ENCODE measurements at regions not wholly inside any gene's neighbourhood (a gene's known extent, or its start where the extent isn't known, plus 50 kb on each side); places are given as distances from the start of the nearest gene placed in this dataset.

GRCh38 chr9:73597771-73598170, 446.1 kb downstream of the ANXA1 start:
- H3K9me3 ChIP-seq (ENCODE audit: control insufficient read depth, insufficient read depth, low read length) = no peaks in the 10 kb centered on the region
- no peak overlapping the region for H3K4me3 ChIP-seq (ENCODE audit: low read length)
- H3K9me2 ChIP-seq (replicated peaks; ENCODE audit: control insufficient read depth, low read length) = no peaks in the 10 kb centered on the region
- no peaks in the 10 kb centered on the region for H3K36me3 ChIP-seq (ENCODE audit: control insufficient read depth, low read length)
- H3F3A ChIP-seq (ENCODE audit: control insufficient read depth, insufficient read depth) = no peaks in the 10 kb centered on the region
- H3K27me3 ChIP-seq (ENCODE audit: control insufficient read depth, low read length) = no peaks in the 10 kb centered on the region
- H3K4me1 ChIP-seq (ENCODE audit: control insufficient read depth, low read length) = no peaks in the 10 kb centered on the region
- H4K20me1 ChIP-seq (ENCODE audit: control insufficient read depth, insufficient read depth, low read depth, low read length) = no peaks in the 10 kb centered on the region
- no peak overlapping the region for H3K4me2 ChIP-seq (ENCODE audit: low read length)
- no peaks in the 10 kb centered on the region for H3K79me2 ChIP-seq (ENCODE audit: control insufficient read depth, low read length)
- TF ChIP-seq EZH2phosphoT487 (IDR thresholded peaks at IDR 0.05; ENCODE audit: borderline replicate concordance, low read length) (no peak), CTCF (IDR thresholded peaks at IDR 0.05; ENCODE audit: low read depth, low read length, poor library complexity, severe bottlenecking) (no peak)
- no peak overlapping the region for H3K27ac ChIP-seq (ENCODE audit: low read depth, low read length)

GRCh38 chr9:73609381-73609780, 457.7 kb downstream of the ANXA1 start:
- no peaks in the 10 kb centered on the region for H3K9me2 ChIP-seq (replicated peaks; ENCODE audit: control insufficient read depth, low read length)
- H3K4me2 ChIP-seq (ENCODE audit: low read length) = no peak overlapping the region
- H3K27ac ChIP-seq (ENCODE audit: low read depth, low read length) = no peak overlapping the region
- no peaks in the 10 kb centered on the region for H3K27me3 ChIP-seq (ENCODE audit: control insufficient read depth, low read length)
- no peaks in the 10 kb centered on the region for H4K20me1 ChIP-seq (ENCODE audit: control insufficient read depth, insufficient read depth, low read depth, low read length)
- no peak for TF ChIP-seq EZH2phosphoT487 (IDR thresholded peaks at IDR 0.05; ENCODE audit: borderline replicate concordance, low read length)
- TF ChIP-seq CTCF (IDR thresholded peaks at IDR 0.05; ENCODE audit: low read depth, low read length, poor library complexity, severe bottlenecking) = no peak
- no peaks in the 10 kb centered on the region for H3K36me3 ChIP-seq (ENCODE audit: control insufficient read depth, low read length)
- H3F3A ChIP-seq (ENCODE audit: control insufficient read depth, insufficient read depth) = no peaks in the 10 kb centered on the region
- no peaks in the 10 kb centered on the region for H3K9me3 ChIP-seq (ENCODE audit: control insufficient read depth, insufficient read depth, low read length)
- no peak overlapping the region for H3K4me3 ChIP-seq (ENCODE audit: low read length)
- H3K4me1 ChIP-seq (ENCODE audit: control insufficient read depth, low read length) = no peaks in the 10 kb centered on the region
- H3K79me2 ChIP-seq (ENCODE audit: control insufficient read depth, low read length) = no peaks in the 10 kb centered on the region

- no peaks in the 10 kb centered on the region for H3K9me2 ChIP-seq (replicated peaks; ENCODE audit: control insufficient read depth, low read length)
- no peaks in the 10 kb centered on the region for H3K27me3 ChIP-seq (ENCODE audit: control insufficient read depth, low read length)
- no peaks in the 10 kb centered on the region for H3F3A ChIP-seq (ENCODE audit: control insufficient read depth, insufficient read depth)
- H3K27ac ChIP-seq (ENCODE audit: low read depth, low read length) = no peak overlapping the region
- H3K79me2 ChIP-seq (ENCODE audit: control insufficient read depth, low read length) = no peaks in the 10 kb centered on the region
- no peak overlapping the region for H3K4me3 ChIP-seq (ENCODE audit: low read length)
- H3K4me2 ChIP-seq (ENCODE audit: low read length) = no peak overlapping the region
- H3K4me1 ChIP-seq (ENCODE audit: control insufficient read depth, low read length) = no peaks in the 10 kb centered on the region
- TF ChIP-seq EZH2phosphoT487 (IDR thresholded peaks at IDR 0.05; ENCODE audit: borderline replicate concordance, low read length) (no peak), CTCF (IDR thresholded peaks at IDR 0.05; ENCODE audit: low read depth, low read length, poor library complexity, severe bottlenecking) (no peak)
- no peaks in the 10 kb centered on the region for H3K9me3 ChIP-seq (ENCODE audit: control insufficient read depth, insufficient read depth, low read length)
- no peaks in the 10 kb centered on the region for H3K36me3 ChIP-seq (ENCODE audit: control insufficient read depth, low read length)
- no peaks in the 10 kb centered on the region for H4K20me1 ChIP-seq (ENCODE audit: control insufficient read depth, insufficient read depth, low read depth, low read length)
Measured at GRCh38 chr9:73611032-73611431, 459.4 kb downstream of the ANXA1 start.

Measured in DOHH2 (cell line).